ENCODE measurements at regions not wholly inside any gene's neighbourhood (a gene's known extent, or its start where the extent isn't known, plus 50 kb on each side); places are given as distances from the start of the nearest gene placed in this dataset.

DNA sequence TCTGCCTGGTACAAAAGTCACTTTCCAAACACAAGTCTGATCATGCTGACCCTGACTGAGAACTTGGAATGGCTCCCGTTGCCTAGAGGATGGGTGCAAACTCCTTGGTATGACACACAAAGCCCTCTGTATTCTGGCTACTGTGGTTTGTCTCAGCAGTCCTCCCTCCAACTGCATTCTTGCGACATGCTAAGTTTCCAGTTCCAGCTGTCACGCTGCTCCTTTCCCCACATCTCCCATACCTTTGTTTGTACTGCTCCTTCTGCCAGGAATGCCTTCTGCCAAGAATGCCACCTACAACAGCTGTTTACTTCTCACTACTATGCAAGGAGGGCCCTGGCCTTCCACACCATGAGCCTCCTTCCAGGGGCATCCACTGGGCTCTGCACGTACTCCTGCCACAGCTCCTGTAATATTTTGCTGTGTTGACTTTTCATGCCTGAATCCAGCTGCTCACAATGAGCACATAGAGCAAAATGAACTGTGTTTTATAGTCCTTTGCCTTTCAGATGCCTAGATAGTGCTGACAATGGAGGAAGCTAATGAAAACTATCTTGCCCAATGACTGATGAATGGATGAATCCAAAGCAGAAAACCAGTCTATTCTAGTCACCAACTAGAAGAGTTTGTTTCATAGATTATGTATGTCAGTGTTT lies 543.7 kb downstream of the EFNB2 start:
- TF ChIP-seq, protein P1, sequence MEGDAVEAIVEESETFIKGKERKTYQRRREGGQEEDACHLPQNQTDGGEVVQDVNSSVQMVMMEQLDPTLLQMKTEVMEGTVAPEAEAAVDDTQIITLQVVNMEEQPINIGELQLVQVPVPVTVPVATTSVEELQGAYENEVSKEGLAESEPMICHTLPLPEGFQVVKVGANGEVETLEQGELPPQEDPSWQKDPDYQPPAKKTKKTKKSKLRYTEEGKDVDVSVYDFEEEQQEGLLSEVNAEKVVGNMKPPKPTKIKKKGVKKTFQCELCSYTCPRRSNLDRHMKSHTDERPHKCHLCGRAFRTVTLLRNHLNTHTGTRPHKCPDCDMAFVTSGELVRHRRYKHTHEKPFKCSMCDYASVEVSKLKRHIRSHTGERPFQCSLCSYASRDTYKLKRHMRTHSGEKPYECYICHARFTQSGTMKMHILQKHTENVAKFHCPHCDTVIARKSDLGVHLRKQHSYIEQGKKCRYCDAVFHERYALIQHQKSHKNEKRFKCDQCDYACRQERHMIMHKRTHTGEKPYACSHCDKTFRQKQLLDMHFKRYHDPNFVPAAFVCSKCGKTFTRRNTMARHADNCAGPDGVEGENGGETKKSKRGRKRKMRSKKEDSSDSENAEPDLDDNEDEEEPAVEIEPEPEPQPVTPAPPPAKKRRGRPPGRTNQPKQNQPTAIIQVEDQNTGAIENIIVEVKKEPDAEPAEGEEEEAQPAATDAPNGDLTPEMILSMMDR (conservative IDR thresholded peaks at IDR 0.05 in 1 of 2, IDR thresholded peaks at IDR 0.05 in 1 of 2; ENCODE audit: low read depth in 1 of 2, low read length in 2 of 2), result no peak
- TF ChIP-seq EZH2 (IDR thresholded peaks at IDR 0.05; ENCODE audit: low read length, missing control alignments), result no peak
